K562 (cell line): ENCODE measurements at regions not wholly inside any gene's neighbourhood (a gene's known extent, or its start where the extent isn't known, plus 50 kb on each side); places are given as distances from the start of the nearest gene placed in this dataset.

ENCODE experiments used
- BACH1 ChIP-seq: fragments of 200-800 bp; sonication (Bioruptor generic); IDR thresholded peaks from 2 replicates; pipeline ENCODE4 v1.6.1; 2016; ENCODE audit warnings: missing genetic modification characterization, missing compliant biosample characterization
- EZH2 ChIP-seq: IDR thresholded peaks from 2 replicates; pipeline ENCODE4 v1.6.1; 2012; ENCODE audit warnings: low read depth, mild to moderate bottlenecking, inconsistent platforms, low read length, borderline replicate concordance
- FOS ChIP-seq: IDR thresholded peaks from 3 replicates; pipeline ENCODE4 v1.6.1; 2011; ENCODE audit not compliant: insufficient read length; ENCODE audit errors: extremely low read depth
- MTA3 ChIP-seq: fragments of 450-650 bp; formaldehyde crosslinking; IDR thresholded peaks from 2 replicates; pipeline ENCODE4 v1.6.1; 2017; ENCODE audit warnings: mild to moderate bottlenecking, borderline replicate concordance
- NFATC3 ChIP-seq: fragments of 450-650 bp; IDR thresholded peaks from 2 replicates; pipeline ENCODE4 v1.6.1; 2017; ENCODE audit warnings: mild to moderate bottlenecking
- NFYB ChIP-seq: IDR thresholded peaks from 2 replicates; pipeline ENCODE4 v1.6.1; 2011; ENCODE audit warnings: mild to moderate bottlenecking, moderate library complexity; ENCODE audit not compliant: insufficient read length; ENCODE audit errors: extremely low read depth
- POLR2A ChIP-seq: fragments of 450-650 bp; conservative IDR thresholded peaks from 2 replicates; pipeline ENCODE4 v1.6.1; 2016
- ZFP36 ChIP-seq: fragments of 150-350 bp; IDR thresholded peaks from 2 replicates; pipeline ENCODE4 v1.6.1; 2018; ENCODE audit warnings: low read length, low read depth; ENCODE audit not compliant: partially characterized antibody
- TF ChIP-seq, protein P1 (sequence below): sonication (generic); formaldehyde crosslinking; IDR thresholded peaks from 2 replicates; pipeline ENCODE4 v1.8.0; 2023; ENCODE audit warnings: mild to moderate bottlenecking, missing genetic modification reagents
- TF ChIP-seq, protein P2 (sequence below): sonication (generic); formaldehyde crosslinking; IDR thresholded peaks from 2 replicates; pipeline ENCODE4 v1.8.1; 2023; ENCODE audit warnings: mild to moderate bottlenecking, missing genetic modification reagents
- TF ChIP-seq, protein P3 (sequence below), 2 experiments: fragments of 450-650 bp; IDR thresholded peaks; 2 replicates each; pipeline ENCODE4 v1.6.1; 2016; ENCODE audit warnings: mild to moderate bottlenecking in 2 of 2, borderline replicate concordance in 1 of 2, low read depth in 1 of 2, moderate library complexity in 1 of 2

DNA sequence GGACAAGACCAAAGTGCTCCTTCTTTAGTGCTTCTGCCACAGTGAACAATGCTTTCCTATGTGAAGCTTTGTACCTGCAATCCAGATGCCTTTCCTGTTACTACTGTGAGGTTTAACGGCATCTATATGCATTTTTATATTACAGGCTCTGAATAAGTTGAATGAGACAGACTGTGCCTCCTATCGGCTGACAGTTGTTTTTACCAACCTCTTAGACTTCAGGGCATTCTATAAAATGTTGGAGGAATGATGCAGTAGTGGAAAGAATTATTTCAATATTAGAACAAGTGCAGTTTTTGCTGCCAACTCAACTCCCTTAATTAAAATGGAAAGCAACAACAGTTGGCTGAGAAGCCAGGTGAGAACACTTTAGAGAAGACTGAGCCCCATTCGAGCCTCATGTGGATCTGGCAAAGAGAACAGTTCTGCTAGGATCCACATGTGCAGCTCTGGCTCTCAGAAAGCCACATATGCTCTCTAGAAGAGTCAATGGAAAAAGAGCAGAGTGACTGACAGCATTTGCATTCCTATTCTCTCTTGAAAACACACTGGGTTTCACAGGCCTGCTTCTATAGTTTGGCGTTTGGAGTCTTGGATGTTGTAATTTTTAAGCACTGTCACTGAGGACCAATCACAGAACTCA, 147.5 kb downstream of the LURAP1L start:
- TF ChIP-seq POLR2A (no peak), NFYB (no peak), BACH1 (tag) (no peak), ZFP36 (no peak), EZH2 (no peak), NFATC3 (no peak), MTA3 (no peak), FOS (no peak)
- TF ChIP-seq, protein P1, sequence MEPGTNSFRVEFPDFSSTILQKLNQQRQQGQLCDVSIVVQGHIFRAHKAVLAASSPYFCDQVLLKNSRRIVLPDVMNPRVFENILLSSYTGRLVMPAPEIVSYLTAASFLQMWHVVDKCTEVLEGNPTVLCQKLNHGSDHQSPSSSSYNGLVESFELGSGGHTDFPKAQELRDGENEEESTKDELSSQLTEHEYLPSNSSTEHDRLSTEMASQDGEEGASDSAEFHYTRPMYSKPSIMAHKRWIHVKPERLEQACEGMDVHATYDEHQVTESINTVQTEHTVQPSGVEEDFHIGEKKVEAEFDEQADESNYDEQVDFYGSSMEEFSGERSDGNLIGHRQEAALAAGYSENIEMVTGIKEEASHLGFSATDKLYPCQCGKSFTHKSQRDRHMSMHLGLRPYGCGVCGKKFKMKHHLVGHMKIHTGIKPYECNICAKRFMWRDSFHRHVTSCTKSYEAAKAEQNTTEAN (CRISPR knock-in tag), result no peak
- TF ChIP-seq, protein P2, sequence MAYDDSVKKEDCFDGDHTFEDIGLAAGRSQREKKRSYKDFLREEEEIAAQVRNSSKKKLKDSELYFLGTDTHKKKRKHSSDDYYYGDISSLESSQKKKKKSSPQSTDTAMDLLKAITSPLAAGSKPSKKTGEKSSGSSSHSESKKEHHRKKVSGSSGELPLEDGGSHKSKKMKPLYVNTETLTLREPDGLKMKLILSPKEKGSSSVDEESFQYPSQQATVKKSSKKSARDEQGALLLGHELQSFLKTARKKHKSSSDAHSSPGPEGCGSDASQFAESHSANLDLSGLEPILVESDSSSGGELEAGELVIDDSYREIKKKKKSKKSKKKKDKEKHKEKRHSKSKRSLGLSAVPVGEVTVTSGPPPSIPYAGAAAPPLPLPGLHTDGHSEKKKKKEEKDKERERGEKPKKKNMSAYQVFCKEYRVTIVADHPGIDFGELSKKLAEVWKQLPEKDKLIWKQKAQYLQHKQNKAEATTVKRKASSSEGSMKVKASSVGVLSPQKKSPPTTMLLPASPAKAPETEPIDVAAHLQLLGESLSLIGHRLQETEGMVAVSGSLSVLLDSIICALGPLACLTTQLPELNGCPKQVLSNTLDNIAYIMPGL (CRISPR knock-in tag), result no peak
- TF ChIP-seq, protein P3, sequence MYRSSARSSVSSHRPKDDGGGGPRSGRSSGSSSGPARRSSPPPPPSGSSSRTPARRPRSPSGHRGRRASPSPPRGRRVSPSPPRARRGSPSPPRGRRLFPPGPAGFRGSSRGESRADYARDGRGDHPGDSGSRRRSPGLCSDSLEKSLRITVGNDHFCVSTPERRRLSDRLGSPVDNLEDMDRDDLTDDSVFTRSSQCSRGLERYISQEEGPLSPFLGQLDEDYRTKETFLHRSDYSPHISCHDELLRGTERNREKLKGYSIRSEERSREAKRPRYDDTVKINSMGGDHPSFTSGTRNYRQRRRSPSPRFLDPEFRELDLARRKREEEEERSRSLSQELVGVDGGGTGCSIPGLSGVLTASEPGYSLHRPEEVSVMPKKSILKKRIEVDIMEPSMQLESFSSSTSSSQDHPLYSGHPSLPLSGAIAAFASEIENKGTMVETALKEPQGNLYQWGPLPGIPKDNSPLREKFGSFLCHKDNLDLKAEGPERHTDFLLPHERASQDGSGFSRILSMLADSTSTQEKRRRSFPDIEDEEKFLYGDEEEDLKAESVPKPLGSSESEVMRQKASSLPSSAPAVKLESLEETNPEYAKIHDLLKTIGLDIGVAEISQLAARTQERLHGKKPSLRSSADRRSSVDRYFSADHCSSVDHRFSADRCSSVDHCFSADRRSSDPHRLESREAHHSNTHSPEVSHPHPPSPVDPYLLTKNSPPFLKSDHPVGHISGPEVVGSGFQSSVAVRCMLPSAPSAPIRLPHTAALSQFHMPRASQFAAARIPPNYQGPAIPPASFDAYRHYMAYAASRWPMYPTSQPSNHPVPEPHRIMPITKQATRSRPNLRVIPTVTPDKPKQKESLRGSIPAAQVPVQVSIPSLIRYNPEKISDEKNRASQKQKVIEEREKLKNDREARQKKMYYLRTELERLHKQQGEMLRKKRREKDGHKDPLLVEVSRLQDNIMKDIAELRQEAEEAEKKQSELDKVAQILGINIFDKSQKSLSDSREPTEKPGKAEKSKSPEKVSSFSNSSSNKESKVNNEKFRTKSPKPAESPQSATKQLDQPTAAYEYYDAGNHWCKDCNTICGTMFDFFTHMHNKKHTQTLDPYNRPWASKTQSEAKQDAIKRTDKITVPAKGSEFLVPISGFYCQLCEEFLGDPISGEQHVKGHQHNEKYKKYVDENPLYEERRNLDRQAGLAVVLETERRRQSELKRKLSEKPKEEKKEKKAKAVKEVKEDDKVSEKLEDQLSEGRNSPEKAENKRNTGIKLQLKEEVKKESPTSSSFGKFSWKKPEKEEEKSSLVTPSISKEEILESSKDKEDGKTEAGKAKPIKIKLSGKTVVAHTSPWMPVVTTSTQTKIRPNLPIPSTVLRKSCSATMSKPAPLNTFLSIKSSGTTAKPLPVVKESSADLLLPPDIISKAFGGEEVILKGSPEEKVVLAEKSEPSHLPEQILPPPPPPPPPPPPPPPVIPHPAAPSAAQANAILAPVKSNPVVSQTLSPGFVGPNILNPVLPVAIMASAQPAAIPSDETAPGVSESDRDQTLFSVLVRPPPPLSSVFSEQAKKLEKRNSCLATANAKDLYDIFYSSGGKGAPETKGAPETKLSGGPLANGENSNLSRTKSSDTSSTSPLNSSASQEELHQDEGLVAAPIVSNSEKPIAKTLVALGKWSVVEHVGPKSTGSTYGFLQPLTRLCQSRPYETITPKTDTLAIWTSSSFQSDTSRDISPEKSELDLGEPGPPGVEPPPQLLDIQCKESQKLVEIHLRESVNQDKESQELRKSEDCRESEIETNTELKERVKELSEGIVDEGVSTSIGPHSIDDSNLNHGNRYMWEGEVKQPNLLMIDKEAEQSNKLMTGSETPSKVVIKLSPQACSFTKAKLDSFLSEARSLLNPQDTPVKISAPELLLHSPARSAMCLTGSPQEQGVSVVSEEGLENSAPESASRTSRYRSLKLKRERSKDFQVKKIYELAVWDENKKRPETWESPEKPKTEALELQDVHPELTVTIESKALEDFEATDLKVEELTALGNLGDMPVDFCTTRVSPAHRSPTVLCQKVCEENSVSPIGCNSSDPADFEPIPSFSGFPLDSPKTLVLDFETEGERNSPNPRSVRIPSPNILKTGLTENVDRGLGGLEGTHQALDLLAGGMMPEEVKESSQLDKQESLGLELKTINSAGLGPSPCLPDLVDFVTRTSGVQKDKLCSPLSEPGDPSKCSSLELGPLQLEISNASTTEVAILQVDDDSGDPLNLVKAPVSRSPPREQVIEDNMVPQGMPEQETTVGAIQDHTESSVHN (IDR thresholded peaks at IDR 0.05; ENCODE audit: borderline replicate concordance in 1 of 2, low read depth in 1 of 2), result no peak
